Skin epidermis (tissue), 12 donors: ENCODE measurements at regions not wholly inside any gene's neighbourhood (a gene's known extent, or its start where the extent isn't known, plus 50 kb on each side); places are given as distances from the start of the nearest gene placed in this dataset.

ENCODE experiments used
- H3K27ac ChIP-seq, 21 experiments: fragments of 200-600 bp; sonication (generic) in 11 of 21; one replicate each; pipeline ENCODE4 v1.5.0; 2020; ENCODE audit warnings: mild to moderate bottlenecking in 3 of 21, inconsistent platforms in 2 of 21, moderate library complexity in 2 of 21
- H3K4me3 ChIP-seq, 7 experiments: fragments of 200-600 bp; sonication (generic) in 2 of 7; one replicate each; pipeline ENCODE4 v1.5.0; 2020; ENCODE audit warnings: inconsistent platforms in 2 of 7, mild to moderate bottlenecking in 2 of 7, moderate library complexity in 1 of 7

GRCh38 chr6:105650347-105650746, 247.5 kb upstream of the PREP start:
- no peak overlapping the region for H3K4me3 ChIP-seq
- H3K27ac ChIP-seq: peak overlapping the region in 2 of 21 experiments; percentile 22 to 83

GRCh38 chr6:105649192-105649591, 246.3 kb upstream of the PREP start:
- Histone ChIP-seq H3K4me3 (no peak overlapping the region), H3K27ac (peak overlapping the region in 2 of 21 experiments; percentile 80 to 83)

- Histone ChIP-seq H3K27ac (peak overlapping the region in 2 of 21 experiments; percentile 80 to 83), H3K4me3 (no peak overlapping the region)
Observed at GRCh38 chr6:105648276-105648675, 245.4 kb upstream of the PREP start.

- Histone ChIP-seq H3K27ac (peak overlapping the region in 6 of 21 experiments; percentile 43 to 83 (median 64)), H3K4me3 (no peak overlapping the region)
Observed at GRCh38 chr6:105646391-105646867, 243.5 kb upstream of the PREP start.

- H3K27ac ChIP-seq: peak overlapping the region in 8 of 21 experiments; percentile 37 to 83 (median 55)
- H3K4me3 ChIP-seq: no peak overlapping the region
Observed at GRCh38 chr6:105645958-105646357, 243.1 kb upstream of the PREP start.

- Histone ChIP-seq H3K4me3 (no peak overlapping the region), H3K27ac (peak overlapping the region in 7 of 21 experiments; percentile 15 to 83 (median 59))
Observed at GRCh38 chr6:105645156-105645555, 242.3 kb upstream of the PREP start.

GRCh38 chr6:105644691-105645090, 241.8 kb upstream of the PREP start:
- Histone ChIP-seq H3K4me3 (no peak overlapping the region), H3K27ac (peak overlapping the region in 5 of 21 experiments; percentile 48 to 83 (median 69))

GRCh38 chr6:105644073-105644489, 241.2 kb upstream of the PREP start:
- H3K27ac ChIP-seq: peak overlapping the region in 10 of 21 experiments; percentile 11 to 83 (median 41)
- H3K4me3 ChIP-seq: no peak overlapping the region

GRCh38 chr6:105642708-105643107, 239.8 kb upstream of the PREP start:
- peak overlapping the region in 5 of 21 experiments; percentile 11 to 73 (median 20) for H3K27ac ChIP-seq
- no peak overlapping the region for H3K4me3 ChIP-seq

GRCh38 chr6:105641504-105641903, 238.6 kb upstream of the PREP start:
- no peak overlapping the region for H3K4me3 ChIP-seq

GRCh38 chr6:105639124-105639523, 236.2 kb upstream of the PREP start:
- Histone ChIP-seq H3K4me3 (no peak overlapping the region), H3K27ac (no peak overlapping the region)

More at GRCh38 chr6:105641504-105641903, 238.6 kb upstream of the PREP start:
- H3K27ac ChIP-seq: no peak overlapping the region

GRCh38 chr6:105633814-105634213, 230.9 kb upstream of the PREP start:
- Histone ChIP-seq H3K27ac (no peak overlapping the region), H3K4me3 (no peak overlapping the region)

GRCh38 chr6:105628156-105628860, 225.4 kb upstream of the PREP start:
- Histone ChIP-seq H3K27ac (no peak overlapping the region), H3K4me3 (no peak overlapping the region)

- Histone ChIP-seq H3K4me3 (no peak overlapping the region), H3K27ac (peak overlapping the region in 4 of 21 experiments; percentile 2 to 47 (median 25))
Observed at GRCh38 chr6:105626295-105627158, 223.6 kb upstream of the PREP start.

GRCh38 chr6:105624021-105624420, 221.1 kb upstream of the PREP start:
- no peak overlapping the region for H3K4me3 ChIP-seq
- H3K27ac ChIP-seq: no peak overlapping the region

- H3K27ac ChIP-seq: no peak overlapping the region
- H3K4me3 ChIP-seq: no peak overlapping the region
Observed at GRCh38 chr6:105622226-105622625, 219.3 kb upstream of the PREP start.

GRCh38 chr6:105621564-105622175, 218.8 kb upstream of the PREP start:
- no peak overlapping the region for H3K27ac ChIP-seq
- no peak overlapping the region for H3K4me3 ChIP-seq

GRCh38 chr6:105620878-105621277, 218.0 kb upstream of the PREP start:
- H3K4me3 ChIP-seq: no peak overlapping the region
- H3K27ac ChIP-seq: no peak overlapping the region

GRCh38 chr6:105619971-105620741, 217.3 kb upstream of the PREP start:
- Histone ChIP-seq H3K4me3 (no peak overlapping the region), H3K27ac (no peak overlapping the region)
